ENCODE measurements at regions not wholly inside any gene's neighbourhood (a gene's known extent, or its start where the extent isn't known, plus 50 kb on each side); places are given as distances from the start of the nearest gene placed in this dataset.

- H3K36me3 ChIP-seq (ENCODE audit: control insufficient read depth, insufficient read depth, low read length): no peaks in the 10 kb centered on the region
- no peak for TF ChIP-seq POLR2AphosphoS5 (IDR thresholded peaks at IDR 0.05; ENCODE audit: low read depth, low read length)
- in situ Hi-C loops (cut with HindIII; ENCODE audit: low pct_unique_long_range_greater_than_20kb, low sequenced_read_pairs) (no loop called here), intact Hi-C loops (cut with micrococcal nuclease; ENCODE audit: unreplicated experiment) (no loop called here)
- H3K27me3 ChIP-seq (ENCODE audit: control insufficient read depth, insufficient read depth, low read length): no peaks in the 10 kb centered on the region; the same call in 1 of the 2 replicates
- no peak overlapping the region for H3K27ac ChIP-seq (ENCODE audit: low read length)
- no peak overlapping the region for H3K4me3 ChIP-seq (ENCODE audit: low read depth in 2 of 2, low read length in 2 of 2)
- POLR2A ChIA-PET: no interaction called here
- H3K4me1 ChIP-seq (ENCODE audit: control insufficient read depth, insufficient read depth, low read length): no peaks in the 10 kb centered on the region
- DNase-seq (ENCODE audit: low read depth, low spot score) (no peak), ATAC-seq (no peak)
- BruUV-seq (replicated peaks): no TSS peak
- CTCF ChIA-PET: no interaction called here
- no peaks in the 10 kb centered on the region for H3K9me3 ChIP-seq (ENCODE audit: control insufficient read depth, insufficient read depth, low read depth, low read length)
Observed at GRCh38 chr1:213657879-213658278, 329.9 kb upstream of the PROX1 start.

GRCh38 chr1:213658457-213658856 lies 329.3 kb upstream of the PROX1 start:
- TF ChIP-seq TCF7L2 (IDR thresholded peaks at IDR 0.05; ENCODE audit: low read depth, low read length): no peak
- TF ChIP-seq POLR2AphosphoS5 (IDR thresholded peaks at IDR 0.05; ENCODE audit: low read depth, low read length): no peak
- TF ChIP-seq SIN3A (IDR thresholded peaks at IDR 0.05; ENCODE audit: borderline replicate concordance, insufficient read depth, low read depth, low read length): no peak
- no peak for TF ChIP-seq CTCF (IDR thresholded peaks at IDR 0.05)
- no peak for TF ChIP-seq REST (IDR thresholded peaks at IDR 0.05; ENCODE audit: insufficient read depth in 1 of 2, low read depth in 2 of 2, low read length in 1 of 2)
- intact Hi-C loops (cut with micrococcal nuclease; ENCODE audit: unreplicated experiment): no loop called here
- ChIA-PET POLR2A (no interaction called here), CTCF (no interaction called here)
- Histone ChIP-seq H3K4me3 (ENCODE audit: low read depth in 2 of 2, low read length in 2 of 2) (no peak overlapping the region), H3K36me3 (ENCODE audit: control insufficient read depth, insufficient read depth, low read length) (no peaks in the 10 kb centered on the region), H3K27ac (ENCODE audit: low read length) (no peak overlapping the region), H3K27me3 (ENCODE audit: control insufficient read depth, insufficient read depth, low read length) (no peaks in the 10 kb centered on the region; the same call in 1 of the 2 replicates), H3K9me3 (ENCODE audit: control insufficient read depth, insufficient read depth, low read depth, low read length) (no peaks in the 10 kb centered on the region), H3K4me1 (ENCODE audit: control insufficient read depth, insufficient read depth, low read length) (no peaks in the 10 kb centered on the region)
- in situ Hi-C loops (cut with HindIII; ENCODE audit: low pct_unique_long_range_greater_than_20kb, low sequenced_read_pairs): no loop called here
- no TSS peak for BruUV-seq (replicated peaks)
- ATAC-seq (no peak), DNase-seq (ENCODE audit: low read depth, low spot score) (no peak)

GRCh38 chr1:213659580-213660547 lies 327.9 kb upstream of the PROX1 start:
- Histone ChIP-seq H3K27ac (ENCODE audit: low read length) (no peak overlapping the region), H3K9me3 (ENCODE audit: control insufficient read depth, insufficient read depth, low read depth, low read length) (no peaks in the 10 kb centered on the region), H3K27me3 (ENCODE audit: control insufficient read depth, insufficient read depth, low read length) (no peaks in the 10 kb centered on the region; the same call in 1 of the 2 replicates), H3K36me3 (ENCODE audit: control insufficient read depth, insufficient read depth, low read length) (no peaks in the 10 kb centered on the region), H3K4me3 (ENCODE audit: low read depth in 2 of 2, low read length in 2 of 2) (no peak overlapping the region), H3K4me1 (ENCODE audit: control insufficient read depth, insufficient read depth, low read length) (no peaks in the 10 kb centered on the region)
- ChIA-PET CTCF (no interaction called here), POLR2A (no interaction called here)
- intact Hi-C loops (cut with micrococcal nuclease; ENCODE audit: unreplicated experiment): no loop called here
- in situ Hi-C loops (cut with HindIII; ENCODE audit: low pct_unique_long_range_greater_than_20kb, low sequenced_read_pairs): no loop called here
- TF ChIP-seq REST (IDR thresholded peaks at IDR 0.05; ENCODE audit: insufficient read depth in 1 of 2, low read depth in 2 of 2, low read length in 1 of 2) (no peak), POLR2AphosphoS5 (IDR thresholded peaks at IDR 0.05; ENCODE audit: low read depth, low read length) (no peak), TCF7L2 (IDR thresholded peaks at IDR 0.05; ENCODE audit: low read depth, low read length) (no peak), SIN3A (IDR thresholded peaks at IDR 0.05; ENCODE audit: borderline replicate concordance, insufficient read depth, low read depth, low read length) (no peak), CTCF (IDR thresholded peaks at IDR 0.05) (no peak)
- ATAC-seq: no peak
- BruUV-seq (replicated peaks): no TSS peak
- no peak for DNase-seq (ENCODE audit: low read depth, low spot score)

Data from Panc1 (cell line).